Stimulated activated CD4-positive, alpha-beta T cell treated with anti-CD3 and anti-CD28 coated beads, Interleukin-2, amount 100 ng/mL, for 24 hours (primary cell): ENCODE measurements at regions not wholly inside any gene's neighbourhood (a gene's known extent, or its start where the extent isn't known, plus 50 kb on each side); places are given as distances from the start of the nearest gene placed in this dataset.
"Not testable (repeated sequence)": the region's sequence is repeated elsewhere in the genome, so short reads cannot be mapped to it uniquely, and the experiment has no call there.

Experiments used
- DNase-seq, 2 donors: peaks; one replicate each; pipeline ENCODE4 v3.0.0-alpha.2; 2020

GRCh38 chr7:85708221-85708620 is 521.4 kb upstream of the SEMA3D start:
- DNase-seq: no peak

GRCh38 chr7:85705076-85705475 is 518.2 kb upstream of the SEMA3D start:
- DNase-seq: no peak

- DNase-seq: no peak
These were observed 516.6 kb upstream of the SEMA3D start for GRCh38 chr7:85703251-85704010.

GRCh38 chr7:85702348-85702747 is 515.5 kb upstream of the SEMA3D start:
- no peak for DNase-seq

- no peak for DNase-seq
These were observed 512.6 kb upstream of the SEMA3D start for GRCh38 chr7:85699482-85699881.

GRCh38 chr7:85695533-85695932 is 508.7 kb upstream of the SEMA3D start:
- no peak for DNase-seq

- no peak for DNase-seq
These were observed 508.2 kb upstream of the SEMA3D start for GRCh38 chr7:85695041-85695440.

- DNase-seq: no peak
These were observed 506.5 kb upstream of the SEMA3D start for GRCh38 chr7:85693326-85693725.

GRCh38 chr7:85688712-85689111 is 501.9 kb upstream of the SEMA3D start:
- DNase-seq: no peak

GRCh38 chr7:85686401-85687181 is 499.7 kb upstream of the SEMA3D start:
- no peak for DNase-seq

GRCh38 chr7:85685901-85686300 is 499.0 kb upstream of the SEMA3D start:
- no peak for DNase-seq

GRCh38 chr7:85682833-85683620 is 496.2 kb upstream of the SEMA3D start:
- no peak for DNase-seq

GRCh38 chr7:85681241-85681640 is 494.4 kb upstream of the SEMA3D start:
- no peak for DNase-seq

- not testable (repeated sequence) for DNase-seq
These were observed 488.2 kb upstream of the SEMA3D start for GRCh38 chr7:85675093-85675492.

GRCh38 chr7:85673876-85674275 is 487.0 kb upstream of the SEMA3D start:
- no peak for DNase-seq

- DNase-seq: no peak
These were observed 482.4 kb upstream of the SEMA3D start for GRCh38 chr7:85669225-85669624.

GRCh38 chr7:85664341-85664740 is 477.5 kb upstream of the SEMA3D start:
- no peak for DNase-seq

GRCh38 chr7:85659364-85659763 is 472.5 kb upstream of the SEMA3D start:
- DNase-seq: no peak

GRCh38 chr7:85655252-85655651 is 468.4 kb upstream of the SEMA3D start:
- no peak for DNase-seq

- DNase-seq: no peak
These were observed 457.4 kb upstream of the SEMA3D start for GRCh38 chr7:85644272-85644671.

GRCh38 chr7:85641331-85641730 is 454.5 kb upstream of the SEMA3D start:
- no peak for DNase-seq

- DNase-seq: no peak
These were observed 451.5 kb upstream of the SEMA3D start for GRCh38 chr7:85638394-85638793.

- DNase-seq: no peak
These were observed 448.1 kb upstream of the SEMA3D start for GRCh38 chr7:85634951-85635350.
